Osteocyte (in vitro differentiated cells): ENCODE measurements at regions not wholly inside any gene's neighbourhood (a gene's known extent, or its start where the extent isn't known, plus 50 kb on each side); places are given as distances from the start of the nearest gene placed in this dataset.

ENCODE experiments used
- DNase-seq: peaks from one replicate; pipeline ENCODE4 v3.0.0; 2021; ENCODE audit warnings: mixed read lengths; ENCODE audit not compliant: unreplicated experiment; ENCODE audit errors: extremely low spot score
- H3K27ac Mint-ChIP-seq: one replicate; pipeline ENCODE4 v1.8.0; 2021; ENCODE audit warnings: mild to moderate bottlenecking, mixed read lengths; ENCODE audit not compliant: unreplicated experiment
- H3K27me3 Mint-ChIP-seq: one replicate; pipeline ENCODE4 v1.8.0; 2021; ENCODE audit warnings: mixed read lengths; ENCODE audit not compliant: unreplicated experiment
- H3K36me3 Mint-ChIP-seq: one replicate; pipeline ENCODE4 v1.8.0; 2021; ENCODE audit warnings: mixed read lengths; ENCODE audit not compliant: unreplicated experiment
- H3K4me1 Mint-ChIP-seq: one replicate; pipeline ENCODE4 v1.8.0; 2021; ENCODE audit warnings: mixed read lengths; ENCODE audit not compliant: unreplicated experiment
- H3K4me3 Mint-ChIP-seq: one replicate; pipeline ENCODE4 v1.8.0; 2021; ENCODE audit warnings: mild to moderate bottlenecking, moderate library complexity, mixed read lengths; ENCODE audit not compliant: unreplicated experiment
- H3K9me3 Mint-ChIP-seq: one replicate; pipeline ENCODE4 v1.8.0; 2021; ENCODE audit warnings: mixed read lengths; ENCODE audit not compliant: unreplicated experiment
- TF ChIP-seq, protein P1 (sequence below): fragments of 200-600 bp; sonication (generic); IDR thresholded peaks from 2 replicates; pipeline ENCODE4 v1.5.0; 2021; ENCODE audit warnings: antibody characterized with exemption, mild to moderate bottlenecking, moderate library complexity

DNA sequence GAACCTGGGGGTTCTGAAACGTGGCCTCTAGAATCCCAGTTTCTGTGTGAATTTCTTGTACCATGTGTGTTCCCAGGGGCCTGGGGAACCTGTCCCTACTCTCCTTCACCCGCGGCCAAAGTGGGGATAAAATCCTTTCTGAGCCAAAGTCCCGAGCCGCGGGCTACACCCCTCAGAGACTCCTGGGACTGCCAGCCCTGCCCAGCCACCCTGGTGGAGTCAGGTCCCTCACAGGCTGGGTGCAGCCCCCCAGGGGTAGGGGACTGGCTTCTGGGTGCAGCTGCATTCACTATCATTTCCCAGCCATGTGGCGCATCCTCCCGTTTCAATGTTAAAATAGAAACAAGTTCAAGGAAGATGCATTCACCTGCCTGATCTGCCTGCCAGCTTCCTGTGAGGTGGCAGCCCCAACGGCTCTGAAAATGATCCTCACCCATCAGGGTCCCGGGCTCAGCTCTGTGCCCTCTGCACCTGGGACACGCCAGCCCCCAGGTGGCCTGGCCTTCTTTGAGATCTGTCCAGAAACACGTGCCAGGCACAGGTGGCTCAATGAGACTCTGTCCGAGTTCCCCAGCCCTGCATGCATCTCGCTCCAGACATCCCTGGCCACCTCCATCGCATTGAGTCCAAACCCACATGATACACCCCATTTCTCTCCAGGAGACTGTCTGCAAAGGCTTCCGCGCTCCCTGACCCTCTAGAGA, 338.8 kb downstream of the CTTN start:
- peaks cover 3% of the 10 kb centered on the region for H3K27me3 Mint-ChIP-seq

DNA sequence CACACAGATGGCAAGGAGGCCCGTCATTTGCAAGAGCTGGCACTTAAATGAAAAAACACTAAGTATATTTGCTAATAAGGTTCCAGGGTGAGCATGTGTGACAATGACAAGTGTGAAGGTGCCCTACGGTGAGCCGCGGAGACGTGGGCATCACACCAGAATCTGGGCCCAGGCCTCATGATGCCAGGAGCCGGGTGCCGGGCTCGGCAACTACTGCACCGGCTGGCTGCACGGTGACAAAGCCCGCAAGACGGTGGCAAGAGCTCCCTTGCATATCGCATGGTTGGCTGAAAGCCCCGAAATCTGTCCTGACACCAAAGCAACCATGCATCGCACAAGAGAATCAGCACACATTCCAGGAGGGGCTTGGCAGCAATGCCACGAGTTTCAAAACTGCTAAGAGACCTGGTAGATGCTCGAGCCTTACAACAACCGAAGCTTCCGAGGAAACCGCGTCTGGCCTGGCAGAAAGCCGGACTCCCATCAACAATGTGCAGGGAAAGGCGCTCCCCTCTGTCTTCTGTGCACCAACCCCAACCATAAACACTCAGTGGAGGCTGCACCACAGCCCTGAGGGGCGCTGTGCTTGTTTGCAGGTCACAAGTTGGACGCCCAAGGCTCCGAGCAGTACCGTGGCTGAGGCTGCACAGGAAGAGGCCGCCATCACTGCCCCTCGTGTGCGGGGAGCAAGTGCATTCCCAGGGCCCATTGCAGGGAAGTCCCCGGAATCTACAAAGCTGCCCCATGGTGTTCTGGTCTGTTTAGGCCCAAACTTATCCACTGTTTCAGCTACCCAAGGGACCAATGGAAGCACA, 339.7 kb downstream of the CTTN start:
- no peak for DNase-seq
- TF ChIP-seq, protein P1, sequence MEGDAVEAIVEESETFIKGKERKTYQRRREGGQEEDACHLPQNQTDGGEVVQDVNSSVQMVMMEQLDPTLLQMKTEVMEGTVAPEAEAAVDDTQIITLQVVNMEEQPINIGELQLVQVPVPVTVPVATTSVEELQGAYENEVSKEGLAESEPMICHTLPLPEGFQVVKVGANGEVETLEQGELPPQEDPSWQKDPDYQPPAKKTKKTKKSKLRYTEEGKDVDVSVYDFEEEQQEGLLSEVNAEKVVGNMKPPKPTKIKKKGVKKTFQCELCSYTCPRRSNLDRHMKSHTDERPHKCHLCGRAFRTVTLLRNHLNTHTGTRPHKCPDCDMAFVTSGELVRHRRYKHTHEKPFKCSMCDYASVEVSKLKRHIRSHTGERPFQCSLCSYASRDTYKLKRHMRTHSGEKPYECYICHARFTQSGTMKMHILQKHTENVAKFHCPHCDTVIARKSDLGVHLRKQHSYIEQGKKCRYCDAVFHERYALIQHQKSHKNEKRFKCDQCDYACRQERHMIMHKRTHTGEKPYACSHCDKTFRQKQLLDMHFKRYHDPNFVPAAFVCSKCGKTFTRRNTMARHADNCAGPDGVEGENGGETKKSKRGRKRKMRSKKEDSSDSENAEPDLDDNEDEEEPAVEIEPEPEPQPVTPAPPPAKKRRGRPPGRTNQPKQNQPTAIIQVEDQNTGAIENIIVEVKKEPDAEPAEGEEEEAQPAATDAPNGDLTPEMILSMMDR: no peak
- H3K4me1 Mint-ChIP-seq: no peaks in the 10 kb centered on the region
- no peaks in the 10 kb centered on the region for H3K9me3 Mint-ChIP-seq
- H3K27ac Mint-ChIP-seq: no peak overlapping the region
- no peak overlapping the region for H3K4me3 Mint-ChIP-seq
- H3K27me3 Mint-ChIP-seq: peaks cover 8% of the 10 kb centered on the region
- H3K36me3 Mint-ChIP-seq: no peaks in the 10 kb centered on the region

More for the DNA sequence above, 338.8 kb downstream of the CTTN start:
- H3K9me3 Mint-ChIP-seq: no peaks in the 10 kb centered on the region
- H3K36me3 Mint-ChIP-seq: no peaks in the 10 kb centered on the region
- TF ChIP-seq, protein P1: no peak
- H3K4me1 Mint-ChIP-seq: no peaks in the 10 kb centered on the region
- no peak overlapping the region for H3K4me3 Mint-ChIP-seq
- DNase-seq: no peak
- H3K27ac Mint-ChIP-seq: no peak overlapping the region

DNA sequence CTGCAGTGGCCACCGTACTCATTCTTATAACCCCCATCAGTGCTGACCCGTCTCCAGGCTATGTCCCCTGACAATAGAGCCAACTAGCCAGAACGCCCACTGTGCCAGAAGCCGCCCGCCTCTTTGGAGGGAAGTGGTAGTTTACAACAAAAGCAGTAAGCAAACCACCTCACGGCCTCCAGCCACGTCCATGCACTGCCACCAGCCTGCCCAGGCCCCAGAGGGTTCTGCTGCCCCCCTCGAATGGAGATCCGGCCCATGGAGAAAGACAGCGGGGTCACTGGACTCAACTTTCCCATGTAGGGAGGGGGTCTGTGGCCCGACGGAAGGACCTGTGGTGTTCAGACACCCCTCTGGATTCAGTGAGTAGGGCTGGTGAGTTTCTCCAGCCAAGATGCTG, 340.3 kb downstream of the CTTN start:
- Mint-ChIP-seq H3K27ac (no peak overlapping the region), H3K27me3 (peaks cover 8% of the 10 kb centered on the region), H3K4me1 (no peaks in the 10 kb centered on the region), H3K4me3 (no peak overlapping the region), H3K9me3 (no peaks in the 10 kb centered on the region), H3K36me3 (no peaks in the 10 kb centered on the region)
- TF ChIP-seq, protein P1: no peak
- no peak for DNase-seq

DNA sequence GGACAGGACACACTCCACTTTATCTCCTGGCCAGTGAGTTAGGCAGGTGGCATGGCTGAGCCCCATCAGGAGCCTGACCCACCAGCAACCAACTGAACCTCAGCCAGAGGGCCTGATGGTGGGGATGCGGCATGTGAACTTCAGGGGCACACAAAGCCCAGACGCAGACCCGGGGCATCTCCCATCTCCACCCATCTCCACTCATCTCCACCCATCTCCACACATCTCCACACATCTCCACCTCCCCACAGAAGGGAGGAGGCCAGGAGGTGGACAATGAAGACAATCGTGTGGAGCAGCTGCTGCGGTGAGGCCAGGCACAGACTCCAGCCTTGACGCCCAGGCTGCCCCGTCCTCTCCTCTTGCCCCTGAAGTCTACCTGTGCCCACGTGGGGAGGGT, 340.8 kb downstream of the CTTN start:
- no peak overlapping the region for H3K4me3 Mint-ChIP-seq
- no peaks in the 10 kb centered on the region for H3K9me3 Mint-ChIP-seq
- H3K27me3 Mint-ChIP-seq: peaks cover 8% of the 10 kb centered on the region
- H3K36me3 Mint-ChIP-seq: no peaks in the 10 kb centered on the region
- no peak overlapping the region for H3K27ac Mint-ChIP-seq
- H3K4me1 Mint-ChIP-seq: no peaks in the 10 kb centered on the region
- TF ChIP-seq, protein P1: no peak
- DNase-seq: no peak

DNA sequence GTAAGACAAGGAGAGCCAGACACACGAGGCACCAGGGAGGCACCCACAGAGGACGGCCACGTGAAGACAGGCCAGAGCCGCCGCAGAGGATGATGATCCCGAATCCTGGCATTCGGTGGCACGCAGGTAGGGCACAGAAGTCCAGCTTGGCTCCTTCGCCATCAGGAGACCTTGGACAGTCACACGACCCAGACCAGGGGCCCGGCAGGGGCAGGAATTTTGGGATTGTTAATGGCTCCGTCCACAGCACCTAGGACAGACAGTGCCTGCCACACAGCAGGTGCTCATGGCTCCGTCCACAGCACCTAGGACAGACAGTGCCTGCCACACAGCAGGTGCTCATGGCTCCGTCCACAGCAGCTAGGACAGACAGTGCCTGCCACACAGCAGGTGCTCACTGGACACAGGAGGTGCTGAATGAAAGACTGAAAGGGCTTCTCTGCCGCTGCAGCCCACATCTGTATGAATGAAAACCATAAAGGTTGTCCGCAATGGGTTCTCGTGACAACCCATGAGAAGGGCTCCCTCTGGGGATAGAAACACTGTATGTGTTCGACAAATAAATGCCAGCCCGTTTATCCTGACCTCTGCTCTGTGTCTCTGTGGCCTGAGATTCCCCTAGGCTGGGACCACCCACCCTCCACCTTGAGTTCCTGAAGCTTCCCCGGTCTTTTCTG, 341.6 kb downstream of the CTTN start:
- Mint-ChIP-seq H3K4me1 (no peaks in the 10 kb centered on the region), H3K27me3 (peaks cover 8% of the 10 kb centered on the region), H3K27ac (no peak overlapping the region), H3K36me3 (no peaks in the 10 kb centered on the region), H3K9me3 (no peaks in the 10 kb centered on the region), H3K4me3 (no peak overlapping the region)
- DNase-seq: no peak
- TF ChIP-seq, protein P1: no peak
